HG03066 (cell line): ENCODE measurements at regions not wholly inside any gene's neighbourhood (a gene's known extent, or its start where the extent isn't known, plus 50 kb on each side); places are given as distances from the start of the nearest gene placed in this dataset.

ENCODE experiments used
- ATAC-seq: cut with Tn5 transposase; IDR thresholded peaks from one replicate; pipeline ENCODE4 v1.9.1; 2021; ENCODE audit warnings: low read depth; ENCODE audit not compliant: unreplicated experiment

DNA sequence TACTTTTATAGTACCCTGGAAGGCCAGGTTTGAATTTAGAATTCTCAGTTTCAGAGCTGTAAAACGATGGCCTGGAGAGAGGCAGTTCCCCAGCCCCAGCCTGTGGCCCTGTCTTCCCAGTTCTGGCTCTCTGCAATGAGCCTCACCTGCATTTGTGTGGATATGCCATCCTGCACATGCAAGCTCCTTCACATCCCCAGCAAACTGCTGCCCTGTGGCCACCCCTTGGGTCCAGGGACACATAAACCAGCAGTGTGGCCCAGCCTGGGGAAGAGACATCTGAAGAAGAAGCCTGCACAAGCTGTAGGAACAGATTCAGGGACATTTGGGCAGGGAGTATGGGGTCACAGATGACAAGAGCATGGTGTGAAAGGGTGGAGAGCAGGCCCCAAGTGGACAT lies 174.3 kb upstream of the CRY1 start:
- ATAC-seq: no peak

DNA sequence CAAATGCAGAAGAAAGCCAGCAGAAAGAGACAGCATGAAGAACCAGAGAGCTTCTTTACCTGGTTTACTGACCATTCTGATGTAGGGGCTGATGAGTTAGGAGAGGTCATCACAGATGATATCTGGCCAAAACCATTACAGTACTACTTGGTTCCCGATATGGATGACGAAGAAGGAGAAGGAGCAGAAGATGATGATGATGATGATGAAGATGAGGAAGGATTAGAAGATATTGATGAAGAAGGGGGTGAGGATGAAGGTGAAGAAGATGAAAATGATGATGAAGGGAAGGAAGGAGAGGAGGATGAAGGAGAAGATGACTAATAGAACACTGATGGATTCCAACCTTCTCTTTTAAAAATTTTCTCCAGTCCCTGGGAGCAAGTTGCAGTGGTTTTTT lies 178.2 kb upstream of the CRY1 start:
- no peak for ATAC-seq

DNA sequence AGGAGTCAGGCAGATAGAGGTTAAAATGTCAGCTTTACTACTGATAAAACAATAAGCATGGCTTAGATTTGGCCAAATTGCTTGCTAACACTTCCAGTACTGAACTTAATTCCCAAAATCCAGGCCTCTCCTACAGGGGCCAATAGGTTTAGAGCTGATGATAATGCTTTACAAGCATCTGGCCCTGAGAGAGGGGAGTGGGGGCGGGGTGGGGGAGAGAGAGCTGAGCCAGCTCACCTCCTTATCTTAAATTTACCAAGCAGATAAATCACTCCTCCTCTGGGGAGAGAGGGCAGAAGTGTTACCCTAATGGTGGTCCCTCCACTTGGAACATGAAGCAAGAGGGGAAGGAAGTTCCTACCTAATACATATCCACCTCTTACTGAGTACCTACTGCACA lies 182.2 kb upstream of the CRY1 start:
- no peak for ATAC-seq

DNA sequence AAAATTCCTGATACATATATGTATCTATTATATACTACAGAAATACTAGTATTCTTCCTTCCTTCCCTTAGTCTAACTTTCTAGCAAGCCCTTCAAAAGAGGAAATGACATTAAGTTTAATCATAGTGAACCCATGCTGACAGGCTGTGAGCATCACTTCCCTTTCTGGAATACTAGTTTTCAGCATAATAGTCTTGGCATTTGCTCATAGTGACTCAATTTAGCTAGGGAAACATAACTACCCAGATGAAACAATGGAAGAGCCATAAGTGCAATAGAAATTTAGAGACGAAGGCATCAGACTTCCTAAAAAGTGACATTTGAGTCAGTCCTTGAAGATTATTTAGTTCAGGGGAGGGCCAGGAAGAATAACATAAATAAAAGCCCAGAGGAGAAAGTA lies 184.5 kb upstream of the CRY1 start:
- ATAC-seq: no peak

DNA sequence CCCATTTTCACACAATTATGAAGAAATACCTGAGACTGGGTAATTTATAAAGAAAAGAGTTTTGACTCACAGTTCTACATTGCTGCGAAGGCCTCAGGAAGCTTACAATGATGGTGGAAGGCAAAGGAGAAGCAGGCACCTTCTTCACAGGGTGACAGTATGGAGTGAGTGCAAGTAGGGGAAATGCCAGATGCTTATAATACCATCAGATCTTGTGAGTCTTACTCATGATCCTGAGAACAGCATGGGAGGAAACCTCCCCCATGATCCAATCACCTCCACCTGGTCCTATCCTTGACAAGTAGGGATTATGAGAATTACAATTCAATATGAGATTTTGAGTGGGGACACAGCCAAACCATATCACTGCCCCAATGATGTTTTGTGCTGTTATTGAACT lies 189.3 kb upstream of the CRY1 start:
- ATAC-seq: no peak

DNA sequence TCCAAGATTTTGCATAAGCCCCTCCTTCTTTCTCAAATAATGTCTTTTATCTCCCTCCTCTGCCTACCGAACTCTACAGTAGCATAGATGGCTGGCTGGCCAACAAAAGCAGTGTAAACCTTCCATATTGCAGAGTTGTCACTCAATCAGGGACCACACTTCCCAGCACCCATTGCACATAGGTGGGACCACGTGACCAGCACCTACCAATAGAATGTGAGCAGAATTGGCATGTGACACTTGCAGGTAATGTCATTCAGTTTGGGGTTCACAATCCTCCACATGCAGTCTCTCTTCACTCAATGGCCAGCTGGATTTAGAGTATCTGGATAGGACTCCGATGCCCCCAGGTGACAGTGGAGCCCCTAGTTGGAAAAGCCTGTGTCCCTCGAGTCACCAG lies 190.3 kb upstream of the CRY1 start:
- ATAC-seq: no peak

DNA sequence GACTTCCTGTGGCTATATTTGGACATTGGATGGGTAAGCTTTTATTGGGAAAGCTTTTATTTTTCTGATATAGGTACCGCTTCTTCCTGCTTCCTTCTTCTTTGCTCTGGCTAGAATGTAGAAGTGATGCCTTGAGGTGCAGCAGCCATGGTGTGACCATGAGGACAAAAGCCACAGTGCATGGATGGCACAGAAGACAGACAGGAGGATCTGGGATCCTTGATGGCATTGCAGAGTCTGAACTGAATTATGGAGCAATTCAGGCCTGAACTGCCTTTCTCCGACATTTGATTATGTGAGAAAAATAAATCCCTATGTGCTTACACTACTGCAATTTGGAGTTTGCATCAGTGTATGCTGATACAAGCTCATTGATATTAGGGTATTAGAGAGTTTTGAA lies 191.3 kb upstream of the CRY1 start:
- ATAC-seq: no peak

DNA sequence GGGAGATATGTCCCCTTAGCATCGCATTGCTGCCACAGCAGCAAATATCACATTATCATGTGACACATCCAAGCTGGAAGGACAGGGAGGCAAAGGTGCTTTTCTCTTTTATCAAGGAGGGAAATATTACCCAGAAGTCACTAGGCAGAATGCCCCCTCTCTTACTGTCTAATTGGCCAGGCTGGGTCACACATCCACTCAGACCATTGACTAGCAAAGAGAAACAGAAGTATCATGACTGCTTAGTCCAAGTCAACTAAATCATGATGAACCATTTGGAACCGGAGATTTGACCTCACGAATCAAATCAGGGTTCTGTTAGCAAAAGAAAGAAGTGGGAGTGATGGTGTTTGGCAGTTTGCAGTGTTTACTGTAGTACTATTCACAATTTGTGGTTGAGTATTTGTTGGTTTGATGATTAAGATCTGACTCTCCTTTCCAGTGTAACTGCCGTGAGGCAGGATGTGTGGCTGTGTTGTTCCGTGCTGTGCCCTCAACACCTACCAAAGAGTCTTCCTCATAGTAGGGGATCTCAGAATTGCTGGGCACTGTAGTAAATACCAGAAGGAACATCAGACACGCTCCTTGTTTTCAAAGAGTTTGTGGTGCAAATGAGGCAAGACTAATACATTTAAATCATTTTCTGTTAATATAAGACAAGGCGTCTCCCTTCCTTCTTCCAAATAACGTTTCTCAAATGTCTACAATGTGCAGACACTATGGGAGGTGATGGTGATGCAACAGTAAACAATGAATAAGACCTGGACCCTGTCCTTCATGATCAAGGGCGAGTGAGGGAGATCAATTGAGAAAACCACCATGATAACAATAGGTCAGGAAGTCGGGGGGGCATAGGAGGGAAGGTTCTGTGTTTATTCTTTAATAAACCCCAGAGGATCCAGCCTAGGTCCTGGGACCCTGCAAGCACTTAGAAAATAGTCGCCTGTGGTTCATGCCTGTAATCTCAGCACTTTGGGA lies 194.4 kb upstream of the CRY1 start:
- no peak for ATAC-seq

DNA sequence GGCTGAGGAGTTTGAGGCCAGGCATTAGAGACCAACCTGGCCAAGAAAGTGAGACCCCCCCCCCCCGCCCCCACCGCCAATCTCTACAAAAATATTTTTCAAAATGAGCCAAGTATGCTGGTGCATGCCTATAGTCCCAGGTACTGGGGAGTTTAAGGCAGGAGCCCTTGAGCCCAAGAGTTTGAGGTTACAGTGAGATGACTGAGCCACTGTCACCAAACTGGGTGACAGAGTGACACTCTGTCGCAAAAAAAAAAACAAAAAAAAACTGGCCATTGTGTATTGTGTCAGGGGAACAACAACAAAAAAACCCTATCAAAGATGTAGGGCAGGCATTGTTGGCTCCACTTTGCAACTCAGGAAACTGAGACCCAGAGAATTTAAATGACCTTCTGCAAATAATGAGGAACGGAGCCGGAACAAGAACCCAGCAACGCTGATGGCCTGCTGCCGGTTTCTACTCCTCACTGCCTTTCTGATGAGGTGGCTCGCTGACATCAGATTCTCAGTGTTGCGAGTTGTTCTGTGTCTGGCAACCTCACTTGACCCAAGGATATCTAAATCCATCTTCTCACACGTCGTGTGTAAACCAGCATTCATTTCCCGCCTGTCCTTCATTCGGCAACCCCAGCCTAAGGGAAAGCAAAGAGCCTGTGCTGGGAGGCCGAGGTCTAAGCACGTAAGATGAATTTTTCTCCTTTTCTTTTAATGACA lies 195.2 kb upstream of the CRY1 start:
- no peak for ATAC-seq

DNA sequence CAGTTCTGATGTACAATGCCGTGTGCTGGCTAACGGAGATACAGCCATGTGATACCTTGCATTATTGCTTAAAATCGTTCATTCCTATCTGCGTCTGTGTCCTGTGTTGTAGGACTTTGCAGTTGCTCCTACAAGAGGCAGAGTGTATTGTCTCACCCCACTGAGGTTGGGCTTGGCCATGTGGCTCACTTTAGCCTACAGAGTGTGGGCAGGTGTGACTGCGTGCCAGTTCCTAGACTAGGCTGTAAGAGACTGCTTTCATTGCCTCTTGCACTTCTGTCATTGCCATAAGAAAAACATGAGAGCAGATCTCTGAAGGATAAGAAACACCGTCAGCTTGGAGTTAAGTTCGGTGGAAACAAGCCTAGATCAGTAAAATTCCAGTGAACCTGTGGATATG lies 197.7 kb upstream of the CRY1 start:
- no peak for ATAC-seq

DNA sequence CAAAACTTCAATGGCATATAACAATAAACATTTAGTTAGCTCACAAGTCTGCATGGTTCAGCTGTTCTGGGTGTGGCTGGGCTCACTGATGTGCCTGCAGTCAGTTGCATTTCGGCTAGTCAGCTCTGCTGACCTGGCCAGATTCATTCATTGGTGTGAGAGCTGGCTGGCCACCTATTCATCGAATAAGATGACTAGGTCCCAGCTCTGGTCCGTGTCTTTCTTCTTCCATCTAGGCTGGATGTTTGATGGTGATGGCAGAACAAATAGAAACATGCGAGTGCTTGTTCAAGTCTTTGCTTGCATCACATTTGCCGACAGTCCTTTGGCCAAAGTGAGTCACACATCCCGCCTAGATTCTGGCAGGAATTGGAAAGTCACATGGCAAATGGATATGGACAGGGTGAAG lies 203.3 kb upstream of the CRY1 start:
- ATAC-seq: no peak

DNA sequence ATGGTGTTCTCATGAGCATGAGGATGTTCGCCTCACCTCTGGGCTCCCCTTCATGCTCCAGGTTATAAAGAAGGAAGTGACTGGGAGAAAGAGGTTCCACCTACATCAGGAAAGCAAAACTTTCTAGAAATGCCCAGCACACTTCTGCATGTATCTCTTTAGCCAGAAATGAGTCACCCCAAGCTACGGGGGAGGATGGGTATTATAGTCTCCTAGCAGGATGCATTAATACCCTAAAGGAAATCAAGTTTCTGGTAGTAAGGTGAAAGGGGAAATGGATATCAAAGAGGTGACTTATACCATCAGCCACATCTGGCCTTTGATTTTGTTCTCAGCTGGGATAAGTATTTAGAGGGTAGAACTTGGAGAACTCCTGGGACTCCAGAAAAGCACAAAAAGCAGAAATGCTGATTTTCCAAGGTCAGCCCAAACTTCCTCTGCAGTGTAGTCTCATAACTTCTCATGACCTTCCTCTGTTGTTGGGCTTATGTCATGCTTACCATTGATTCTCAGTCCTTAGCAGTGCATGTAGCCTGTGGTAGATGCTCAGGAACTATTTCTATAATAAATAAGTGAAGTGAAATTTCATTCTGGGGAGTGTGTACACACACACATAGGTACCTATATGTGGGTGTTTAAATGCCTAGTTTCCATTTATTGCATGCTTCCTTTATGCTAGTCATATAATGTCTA lies 209.4 kb upstream of the CRY1 start:
- no peak for ATAC-seq

DNA sequence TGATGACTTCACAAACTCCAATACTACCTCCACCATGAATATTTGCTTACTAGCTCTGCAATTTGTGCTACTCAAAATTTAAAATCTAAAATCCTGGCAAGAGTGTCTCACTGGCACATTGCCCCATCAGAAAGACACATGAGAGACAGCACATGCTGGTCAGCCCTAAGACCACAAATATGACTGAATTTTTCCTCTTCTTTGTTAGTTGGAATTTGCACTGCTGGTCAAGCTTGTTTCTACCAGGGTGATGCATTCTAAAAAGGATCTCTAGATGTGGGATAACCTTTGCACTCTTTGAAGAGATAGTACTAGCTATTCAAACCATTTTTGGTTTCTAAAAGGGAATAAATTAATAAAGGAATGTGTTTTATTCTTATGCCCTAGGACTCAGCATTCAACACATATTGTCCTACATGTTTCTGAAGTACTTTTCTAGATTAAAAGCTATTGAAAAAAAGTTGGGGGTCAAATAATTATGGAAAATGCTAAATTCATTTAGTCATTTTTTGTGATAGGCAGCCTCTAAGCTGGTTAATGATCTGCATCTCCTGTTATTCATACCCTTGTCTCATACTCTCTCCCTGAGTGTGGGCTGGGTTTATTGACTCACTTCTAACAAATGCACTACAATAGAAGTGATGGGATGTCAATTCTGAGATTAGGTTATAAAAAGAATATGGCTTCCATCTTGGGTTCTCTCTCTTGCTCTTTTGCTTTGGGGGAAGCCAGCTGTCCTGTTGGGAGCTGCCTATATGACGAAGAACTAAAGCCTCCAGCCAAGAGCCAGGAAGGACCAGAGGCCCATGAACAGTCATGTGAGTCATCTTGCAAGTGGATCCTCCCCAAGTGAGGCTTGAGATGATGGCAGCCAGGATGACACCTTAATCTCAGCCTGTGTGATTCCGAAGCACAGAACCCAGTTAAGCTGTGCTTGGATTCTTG lies 211.5 kb upstream of the CRY1 start:
- no peak for ATAC-seq

DNA sequence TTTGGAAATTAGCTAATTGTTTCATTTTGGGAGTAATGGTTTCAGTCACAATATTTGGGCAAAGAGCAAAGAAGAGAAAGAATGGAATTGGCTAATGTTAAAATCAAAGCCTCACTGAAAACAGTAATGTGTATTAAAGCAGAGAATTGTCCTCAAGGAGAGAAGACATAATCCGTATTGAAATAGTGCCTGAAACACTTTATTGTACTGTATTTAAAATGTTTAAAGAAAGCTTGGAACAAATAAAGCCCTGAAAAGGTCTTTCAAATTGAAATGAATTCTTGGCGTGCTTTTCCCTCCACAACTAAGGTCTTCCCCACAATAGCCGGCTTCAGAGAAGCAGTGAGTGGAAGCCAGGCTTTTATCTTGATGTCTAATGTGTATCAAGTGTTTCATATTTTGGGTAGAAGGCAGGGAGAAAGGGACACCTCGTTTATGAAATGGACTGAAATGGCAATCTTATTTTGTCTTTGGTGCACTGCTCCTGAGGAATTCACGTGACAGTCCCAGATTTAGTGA lies 212.9 kb upstream of the CRY1 start:
- no peak for ATAC-seq

DNA sequence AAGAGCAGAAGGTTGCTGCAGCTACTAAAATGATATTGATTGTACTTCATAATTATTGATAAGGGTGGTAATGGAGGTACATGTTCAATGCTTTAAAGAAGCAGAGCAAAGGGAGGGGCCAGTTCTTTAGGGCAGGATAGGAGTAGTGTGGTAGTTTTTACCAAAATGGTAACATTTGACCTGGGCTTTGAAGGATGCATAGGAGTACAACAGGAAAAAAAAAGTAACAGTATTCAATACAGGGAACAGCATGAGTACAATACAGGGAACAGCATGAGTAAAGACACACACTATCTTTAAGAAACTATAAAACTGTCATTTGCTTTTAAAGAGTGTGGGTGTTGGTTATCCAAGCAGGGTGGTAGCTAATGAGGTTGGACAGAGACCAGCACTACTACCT lies 215.0 kb upstream of the CRY1 start:
- no peak for ATAC-seq

DNA sequence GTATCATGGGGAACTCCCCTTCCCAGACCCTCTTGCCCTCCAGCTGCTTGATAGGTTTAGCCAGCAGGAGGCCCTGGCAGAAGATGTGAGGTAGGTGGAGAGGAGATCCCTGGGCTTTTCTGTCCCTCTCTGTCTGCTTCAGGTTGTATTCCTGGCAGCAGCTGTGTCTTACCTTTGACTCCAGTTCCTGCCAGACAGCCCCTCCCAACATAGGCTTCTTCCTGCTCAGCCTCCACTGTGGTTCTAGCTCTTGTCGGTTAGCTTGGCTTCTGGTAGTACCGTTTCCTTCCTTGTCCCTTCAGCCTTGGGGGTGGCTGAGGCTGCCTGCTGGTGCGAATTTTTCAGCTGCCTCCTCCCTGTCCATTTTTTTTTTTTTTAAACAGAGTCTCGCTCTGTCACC lies 215.7 kb upstream of the CRY1 start:
- ATAC-seq: no peak

DNA sequence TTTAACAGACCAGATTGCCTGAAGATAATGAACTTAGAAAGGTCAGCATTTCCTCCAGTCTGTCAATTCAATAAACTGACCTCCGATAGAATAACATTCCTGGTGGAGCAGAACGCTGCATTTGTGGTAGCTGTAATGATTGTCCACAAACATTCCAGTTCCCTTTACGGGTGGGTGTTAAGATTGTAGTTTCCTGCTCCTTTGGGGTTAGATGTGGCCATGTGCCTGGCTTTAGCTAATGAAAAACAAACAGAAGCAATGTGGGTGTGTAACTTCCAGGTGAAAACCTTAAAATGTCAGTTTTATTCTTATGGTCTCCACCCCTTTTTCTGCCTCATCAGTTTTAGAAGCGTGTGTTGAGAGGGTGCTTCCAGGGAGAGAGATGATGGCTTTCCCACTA lies 217.3 kb upstream of the CRY1 start:
- no peak for ATAC-seq

DNA sequence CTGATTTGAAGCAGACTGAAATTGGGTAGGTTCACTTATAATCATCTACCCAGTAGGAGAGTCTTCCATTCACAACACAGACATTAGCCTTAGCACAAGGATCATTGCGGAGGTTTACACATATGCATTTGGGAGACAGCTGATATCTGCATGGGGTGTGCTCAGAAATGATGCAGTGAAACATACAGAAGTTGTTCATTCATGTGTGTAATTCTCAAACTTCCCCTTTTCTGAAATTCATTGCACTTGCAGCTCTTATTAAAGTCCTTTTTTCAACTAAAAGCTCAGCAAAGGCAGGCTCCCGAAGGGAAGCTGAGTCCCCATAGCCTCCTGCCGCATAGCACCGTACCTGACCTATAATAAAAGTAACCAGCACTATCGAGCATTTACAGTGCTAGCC lies 218.3 kb upstream of the CRY1 start:
- ATAC-seq: no peak

DNA sequence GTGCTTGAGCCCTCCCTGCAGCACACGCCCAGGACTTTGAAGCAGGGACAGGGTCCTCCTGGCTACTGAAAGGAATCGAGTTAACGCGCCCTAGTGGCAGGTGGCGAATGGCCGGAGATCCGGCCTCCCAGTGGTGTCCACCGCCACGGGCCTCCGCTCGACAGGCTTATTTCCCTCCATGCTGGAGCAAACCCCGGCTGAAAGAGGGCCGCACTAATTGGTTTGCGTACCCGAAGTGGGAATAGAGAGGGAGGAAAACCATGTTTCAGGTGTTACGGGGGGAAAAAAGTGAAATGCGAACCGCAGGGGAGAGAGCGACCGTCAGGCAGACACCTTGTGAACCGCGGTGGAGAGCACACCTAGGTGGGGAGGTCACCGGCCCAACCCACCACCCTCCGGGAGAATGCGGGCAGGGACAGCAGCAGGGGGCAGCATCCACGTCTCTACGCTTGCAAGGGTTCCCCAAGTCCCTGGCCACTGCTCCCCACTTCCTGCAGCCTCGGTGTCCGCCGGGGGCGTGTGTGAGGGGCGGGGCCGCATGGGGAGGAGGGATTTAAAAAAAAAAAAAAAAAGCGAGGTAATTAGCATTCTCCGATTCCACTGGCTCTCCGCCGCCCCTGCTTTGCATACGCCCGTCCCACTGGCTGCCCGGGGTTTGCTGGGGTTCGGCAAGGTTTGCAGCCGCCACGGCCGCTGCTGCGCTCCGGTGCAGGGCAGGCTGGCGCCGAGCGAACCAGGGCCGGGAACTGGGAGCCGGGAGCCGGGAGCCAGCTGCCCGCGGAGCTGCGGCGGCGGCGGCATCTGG lies 224.6 kb upstream of the CRY1 start:
- ATAC-seq: no peak

DNA sequence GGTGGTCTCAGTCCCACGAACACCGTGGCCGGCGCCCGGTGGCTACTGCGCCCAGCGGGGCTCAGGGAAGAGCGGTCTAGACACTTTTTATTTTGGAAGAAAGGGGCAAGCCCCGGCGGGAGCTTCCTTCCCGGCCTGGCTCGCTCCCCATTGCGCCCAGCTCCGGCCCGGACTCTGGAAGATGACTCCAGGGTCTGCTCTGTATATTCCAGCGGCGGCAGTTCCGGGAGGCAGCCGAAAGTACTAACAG lies 225.1 kb upstream of the CRY1 start:
- ATAC-seq: no peak
